ENCODE measurements at regions not wholly inside any gene's neighbourhood (a gene's known extent, or its start where the extent isn't known, plus 50 kb on each side); places are given as distances from the start of the nearest gene placed in this dataset.
A peak's percentile ranks its signal among the peaks of the same experiment; 100 is the strongest.

DNA sequence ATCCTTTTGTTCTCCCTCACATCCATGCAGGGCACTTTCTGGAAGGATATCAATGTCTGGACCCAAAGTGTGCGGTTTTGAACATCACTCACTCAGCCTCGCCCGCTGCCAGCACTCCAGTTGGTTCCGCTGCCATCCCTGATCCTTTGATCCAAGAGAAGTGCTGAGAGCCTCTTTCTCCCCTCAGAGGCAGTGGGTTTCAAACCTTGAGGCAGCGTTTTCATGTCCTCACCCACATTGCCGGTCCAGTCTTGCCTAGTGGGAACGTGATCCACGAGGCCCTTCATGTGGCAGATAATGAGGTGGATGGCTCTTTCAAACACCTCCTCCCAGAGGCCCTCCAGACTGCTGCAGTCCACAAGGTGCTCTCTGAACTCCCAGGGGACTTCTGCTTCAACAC lies 122.2 kb downstream of the ACTL8 start:
- peaks cover 23% of the 10 kb centered on the region for H3K4me1 Mint-ChIP-seq (ENCODE audit: low read depth)
- intact Hi-C loops (cut with micrococcal nuclease): no loop called here
- no peak overlapping the region for H3K4me3 Mint-ChIP-seq
- H3K27ac Mint-ChIP-seq: no peak overlapping the region
- no peaks in the 10 kb centered on the region for H3K36me3 Mint-ChIP-seq (ENCODE audit: low read depth)
- H3K27me3 Mint-ChIP-seq: peaks cover 17% of the 10 kb centered on the region
- H3K9me3 Mint-ChIP-seq: no peaks in the 10 kb centered on the region

DNA sequence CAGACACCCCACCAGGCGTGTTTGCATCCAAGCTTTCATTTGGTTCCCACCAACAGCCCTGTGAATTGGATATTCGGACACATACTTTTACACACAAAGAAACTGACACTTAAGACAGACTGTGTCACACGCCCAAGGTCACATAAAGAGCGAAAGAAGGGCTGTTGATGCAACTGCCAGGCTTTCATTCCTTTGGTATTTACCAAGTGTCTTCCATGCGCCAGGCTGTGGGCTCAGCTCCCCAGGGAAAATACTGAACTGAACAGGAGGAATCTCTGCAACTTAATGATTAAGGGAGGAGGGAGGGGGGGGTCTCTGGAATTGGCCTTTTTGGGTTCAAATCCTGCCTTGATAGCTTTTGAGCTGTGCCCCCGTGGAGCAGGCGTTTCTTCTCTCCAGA lies 122.8 kb downstream of the ACTL8 start:
- H3K27ac Mint-ChIP-seq: no peak overlapping the region
- peaks cover 23% of the 10 kb centered on the region for H3K4me1 Mint-ChIP-seq (ENCODE audit: low read depth)
- H3K9me3 Mint-ChIP-seq: no peaks in the 10 kb centered on the region
- H3K36me3 Mint-ChIP-seq (ENCODE audit: low read depth): no peaks in the 10 kb centered on the region
- H3K27me3 Mint-ChIP-seq: peaks cover 17% of the 10 kb centered on the region
- intact Hi-C loops (cut with micrococcal nuclease): no loop called here
- H3K4me3 Mint-ChIP-seq: no peak overlapping the region

DNA sequence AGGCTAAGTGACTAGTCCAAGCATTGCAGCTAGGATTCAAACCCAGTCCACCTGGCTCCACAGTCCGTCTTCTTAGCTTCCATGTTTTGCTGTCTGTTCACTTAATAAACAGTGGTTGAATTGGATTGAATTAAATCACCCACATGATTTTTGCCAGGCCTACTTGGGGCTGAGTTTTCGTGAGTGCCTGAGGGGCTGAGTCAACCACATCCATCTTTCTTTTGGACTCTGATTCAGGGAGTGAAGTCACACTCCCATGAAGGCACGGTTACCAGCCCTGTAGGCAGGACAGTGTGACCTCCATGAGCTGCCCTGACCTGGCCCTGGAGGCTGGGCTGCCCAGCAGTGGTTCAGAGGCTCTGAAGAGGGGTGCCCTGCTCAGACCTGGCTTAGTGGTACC lies 123.7 kb downstream of the ACTL8 start:
- Mint-ChIP-seq H3K27me3 (peaks cover 17% of the 10 kb centered on the region), H3K9me3 (no peaks in the 10 kb centered on the region), H3K36me3 (ENCODE audit: low read depth) (no peaks in the 10 kb centered on the region)

DNA sequence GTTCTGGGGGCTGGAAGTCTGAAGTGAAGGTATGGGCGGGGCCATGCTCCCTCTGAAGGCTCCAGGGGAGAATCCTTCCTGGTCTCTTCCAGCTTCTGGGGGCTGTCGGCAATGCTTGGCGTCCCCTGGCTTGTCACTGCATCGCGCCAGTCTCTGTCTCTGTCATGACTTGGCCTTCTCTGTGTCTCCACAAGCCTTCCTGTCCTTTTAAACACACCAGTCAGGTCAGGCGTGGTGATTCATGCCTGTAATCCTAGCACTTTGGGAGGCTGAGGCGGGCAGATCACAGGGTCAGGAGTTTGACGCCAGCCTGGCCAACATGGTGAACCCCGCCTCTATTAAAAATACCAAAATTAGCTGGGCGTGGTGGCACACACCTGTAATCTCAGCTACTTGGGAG lies 125.3 kb downstream of the ACTL8 start:
- H3K27ac Mint-ChIP-seq: peak overlapping the region; percentile 34
- no peaks in the 10 kb centered on the region for H3K9me3 Mint-ChIP-seq
- no peaks in the 10 kb centered on the region for H3K36me3 Mint-ChIP-seq (ENCODE audit: low read depth)
- no peak overlapping the region for H3K4me3 Mint-ChIP-seq
- H3K27me3 Mint-ChIP-seq: peaks cover 15% of the 10 kb centered on the region
- intact Hi-C loops (cut with micrococcal nuclease): no loop called here
- H3K4me1 Mint-ChIP-seq (ENCODE audit: low read depth): peaks cover 14% of the 10 kb centered on the region

More for the DNA sequence above, 123.7 kb downstream of the ACTL8 start:
- H3K4me1 Mint-ChIP-seq (ENCODE audit: low read depth): peaks cover 23% of the 10 kb centered on the region
- peak overlapping the region; percentile 75 for H3K27ac Mint-ChIP-seq
- H3K4me3 Mint-ChIP-seq: no peak overlapping the region
- intact Hi-C loops (cut with micrococcal nuclease): no loop called here

DNA sequence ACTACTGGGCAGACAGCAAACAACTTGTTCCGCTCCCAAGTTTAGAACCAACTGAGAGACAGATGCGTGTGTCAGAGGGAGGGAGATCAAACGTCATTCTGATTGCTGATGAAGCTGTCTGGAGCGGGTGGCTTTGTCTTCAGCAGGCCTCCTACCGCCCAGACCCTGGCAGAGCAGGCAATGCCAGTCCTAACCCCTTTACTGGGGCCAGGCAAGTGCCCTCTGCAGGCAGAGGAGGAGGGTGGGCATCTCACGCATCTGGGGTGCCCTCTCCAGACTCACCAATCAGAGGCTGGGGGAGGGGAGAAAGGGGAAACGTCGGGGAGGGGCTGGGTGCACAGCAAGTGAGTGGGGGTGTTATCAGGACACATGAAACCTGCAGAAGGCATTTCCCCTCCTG lies 126.6 kb downstream of the ACTL8 start:
- peaks cover 10% of the 10 kb centered on the region for H3K27me3 Mint-ChIP-seq

DNA sequence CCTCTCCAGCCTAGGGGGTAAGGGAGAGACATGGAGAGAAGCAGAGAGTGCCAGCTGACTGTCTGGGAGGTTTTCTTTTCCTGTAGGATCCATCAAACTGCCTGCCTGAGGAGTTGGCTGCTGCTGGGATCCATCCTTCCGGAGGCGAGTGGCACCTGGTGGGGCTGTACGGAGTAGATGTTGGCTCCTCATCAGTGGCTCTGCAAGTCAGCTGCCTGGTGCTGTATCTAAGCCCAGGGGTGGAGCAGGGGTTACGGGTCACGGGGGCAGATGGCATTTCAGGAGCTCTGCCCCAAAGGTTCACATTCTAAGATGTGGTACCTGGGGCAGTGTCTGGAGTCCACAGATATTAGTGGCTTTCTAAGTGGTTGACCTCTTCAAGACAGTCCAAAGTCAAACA lies 128.0 kb downstream of the ACTL8 start:
- H3K27me3 Mint-ChIP-seq: peaks cover 13% of the 10 kb centered on the region
- no peak overlapping the region for H3K4me3 Mint-ChIP-seq
- H3K36me3 Mint-ChIP-seq (ENCODE audit: low read depth): no peaks in the 10 kb centered on the region
- no peaks in the 10 kb centered on the region for H3K9me3 Mint-ChIP-seq
- intact Hi-C loops (cut with micrococcal nuclease): no loop called here
- peaks cover 10% of the 10 kb centered on the region for H3K4me1 Mint-ChIP-seq (ENCODE audit: low read depth)
- H3K27ac Mint-ChIP-seq: no peak overlapping the region

More for the DNA sequence above, 126.6 kb downstream of the ACTL8 start:
- Mint-ChIP-seq H3K36me3 (ENCODE audit: low read depth) (no peaks in the 10 kb centered on the region), H3K4me1 (ENCODE audit: low read depth) (peaks cover 14% of the 10 kb centered on the region), H3K9me3 (no peaks in the 10 kb centered on the region), H3K27ac (no peak overlapping the region), H3K4me3 (no peak overlapping the region)
- intact Hi-C loops (cut with micrococcal nuclease): no loop called here

DNA sequence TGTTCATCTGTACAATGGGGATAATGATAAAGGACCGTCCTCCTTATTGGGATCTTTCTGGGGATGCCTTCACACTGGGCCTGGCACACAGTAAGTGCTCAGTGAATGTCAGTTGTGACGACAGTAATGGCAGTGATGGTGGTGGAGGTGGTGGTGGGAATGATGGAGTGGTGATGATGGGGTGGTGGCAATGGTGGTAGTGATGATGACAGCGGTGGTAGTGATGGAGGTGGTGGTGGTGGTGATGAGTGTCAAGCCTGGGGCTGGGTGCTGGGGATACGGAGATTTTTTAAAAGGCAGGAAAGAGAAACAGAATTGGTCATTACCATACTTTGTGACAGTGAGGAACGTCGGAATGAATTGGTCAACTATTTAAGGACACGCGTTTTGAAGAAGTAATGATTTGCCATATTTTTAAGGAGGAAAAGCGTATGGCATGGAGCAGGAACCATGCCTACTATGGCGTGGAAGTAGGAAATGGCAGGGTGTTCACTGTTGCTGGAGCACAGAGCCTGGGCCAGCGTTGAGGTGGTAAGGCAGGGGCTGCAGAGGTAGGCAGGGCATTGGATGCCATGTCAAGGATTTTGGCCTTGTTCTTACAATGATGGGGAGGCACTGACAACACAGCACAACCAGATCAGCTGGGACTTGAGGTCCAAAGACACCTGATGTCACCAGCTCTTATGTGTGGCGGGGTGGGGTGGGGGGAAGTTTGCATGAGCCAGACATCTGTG lies 128.7 kb downstream of the ACTL8 start:
- intact Hi-C loops (cut with micrococcal nuclease): no loop called here
- Mint-ChIP-seq H3K4me1 (ENCODE audit: low read depth) (peaks cover 10% of the 10 kb centered on the region), H3K27ac (no peak overlapping the region), H3K4me3 (no peak overlapping the region), H3K27me3 (peaks cover 13% of the 10 kb centered on the region), H3K9me3 (no peaks in the 10 kb centered on the region), H3K36me3 (ENCODE audit: low read depth) (no peaks in the 10 kb centered on the region)

DNA sequence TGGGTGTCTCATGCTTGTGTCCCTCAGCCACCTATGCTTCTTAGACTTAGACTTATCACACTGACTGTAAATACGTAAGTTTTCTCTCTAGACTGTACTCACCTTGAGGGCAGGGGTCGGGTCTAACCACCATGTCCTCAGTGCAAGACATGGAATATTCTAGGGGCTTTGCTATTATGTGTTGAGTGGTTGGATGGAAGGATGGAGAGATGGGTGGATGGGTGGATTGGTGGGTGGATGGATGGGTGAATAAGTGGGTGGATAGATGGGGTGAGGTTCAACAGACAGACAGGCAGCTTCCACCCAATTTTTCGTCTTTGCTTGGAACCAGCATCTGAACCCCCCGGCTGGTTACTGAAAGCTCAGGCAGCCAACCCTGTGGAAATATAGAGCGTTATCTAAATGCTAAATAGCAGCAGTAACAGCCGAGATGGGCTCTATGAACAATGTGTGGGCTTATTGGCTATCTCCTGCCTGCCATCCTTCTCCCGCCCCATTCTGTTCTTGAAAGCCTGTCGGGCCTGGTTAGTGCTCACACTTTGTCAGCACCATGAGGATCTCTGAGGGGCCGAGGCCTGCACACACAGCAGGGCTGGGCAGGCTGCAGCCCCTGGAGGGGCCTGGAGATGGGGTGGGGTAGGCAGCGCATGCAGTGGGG lies 130.7 kb downstream of the ACTL8 start:
- H3K4me3 Mint-ChIP-seq: no peak overlapping the region
- H3K9me3 Mint-ChIP-seq: no peaks in the 10 kb centered on the region
- H3K27ac Mint-ChIP-seq: no peak overlapping the region
- peaks cover 9% of the 10 kb centered on the region for H3K27me3 Mint-ChIP-seq
- H3K36me3 Mint-ChIP-seq (ENCODE audit: low read depth): no peaks in the 10 kb centered on the region
- no peaks in the 10 kb centered on the region for H3K4me1 Mint-ChIP-seq (ENCODE audit: low read depth)
- intact Hi-C loops (cut with micrococcal nuclease): no loop called here

DNA sequence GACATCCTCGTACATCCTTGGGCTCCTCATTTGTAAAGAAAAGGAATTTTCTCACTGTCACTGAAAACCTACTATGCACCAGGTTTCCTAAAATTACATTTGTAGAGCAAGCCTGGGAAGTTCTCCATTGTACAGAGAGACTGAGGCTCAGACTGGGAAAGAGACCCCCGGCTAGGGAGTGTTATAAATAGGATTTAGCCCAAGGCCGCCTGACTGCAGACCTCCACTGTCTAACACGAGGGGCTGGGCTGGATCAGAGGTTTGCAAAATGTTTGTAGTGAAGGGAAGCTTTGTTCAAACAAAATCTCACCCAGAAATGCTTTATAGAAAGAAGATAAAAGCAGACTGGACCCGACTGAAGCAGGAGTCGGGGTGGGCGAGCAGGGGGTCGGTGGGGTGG lies 131.3 kb downstream of the ACTL8 start:
- Mint-ChIP-seq H3K36me3 (ENCODE audit: low read depth) (no peaks in the 10 kb centered on the region), H3K27me3 (peaks cover 11% of the 10 kb centered on the region), H3K27ac (no peak overlapping the region), H3K4me3 (no peak overlapping the region), H3K9me3 (no peaks in the 10 kb centered on the region), H3K4me1 (ENCODE audit: low read depth) (no peaks in the 10 kb centered on the region)
- intact Hi-C loops (cut with micrococcal nuclease): no loop called here

DNA sequence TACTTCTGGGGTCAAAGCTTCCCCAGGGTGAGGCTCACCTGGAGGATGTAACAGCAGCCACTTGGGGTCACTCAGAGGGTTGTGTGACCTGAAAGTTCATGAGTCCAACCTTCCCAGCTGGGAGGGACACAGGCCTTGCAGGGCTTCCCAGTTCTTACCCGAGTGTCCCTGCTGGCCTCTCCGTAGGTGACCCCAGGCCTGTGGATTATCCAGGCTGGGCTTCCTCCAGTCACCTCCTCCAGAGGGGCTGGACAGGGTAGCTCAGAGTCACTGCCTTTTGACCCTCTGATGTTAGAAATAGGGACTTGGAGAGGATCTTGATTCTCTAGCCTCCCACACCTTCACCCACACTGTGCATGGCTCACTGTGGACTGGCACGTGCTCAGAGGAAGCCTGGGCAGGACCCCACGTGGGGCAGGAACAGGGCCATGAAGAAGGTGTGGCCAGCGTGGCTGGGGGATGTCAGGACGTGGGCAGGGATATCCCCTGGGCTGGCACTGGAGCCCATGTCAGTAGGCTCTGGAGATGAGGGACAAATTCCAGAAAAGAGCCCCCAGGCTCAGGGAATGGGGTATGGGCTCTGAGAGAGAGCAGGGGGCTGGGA lies 131.8 kb downstream of the ACTL8 start:
- Mint-ChIP-seq H3K4me1 (ENCODE audit: low read depth) (no peaks in the 10 kb centered on the region), H3K36me3 (ENCODE audit: low read depth) (no peaks in the 10 kb centered on the region), H3K9me3 (no peaks in the 10 kb centered on the region), H3K27ac (no peak overlapping the region), H3K27me3 (peaks cover 11% of the 10 kb centered on the region), H3K4me3 (no peak overlapping the region)
- intact Hi-C loops (cut with micrococcal nuclease): no loop called here

DNA sequence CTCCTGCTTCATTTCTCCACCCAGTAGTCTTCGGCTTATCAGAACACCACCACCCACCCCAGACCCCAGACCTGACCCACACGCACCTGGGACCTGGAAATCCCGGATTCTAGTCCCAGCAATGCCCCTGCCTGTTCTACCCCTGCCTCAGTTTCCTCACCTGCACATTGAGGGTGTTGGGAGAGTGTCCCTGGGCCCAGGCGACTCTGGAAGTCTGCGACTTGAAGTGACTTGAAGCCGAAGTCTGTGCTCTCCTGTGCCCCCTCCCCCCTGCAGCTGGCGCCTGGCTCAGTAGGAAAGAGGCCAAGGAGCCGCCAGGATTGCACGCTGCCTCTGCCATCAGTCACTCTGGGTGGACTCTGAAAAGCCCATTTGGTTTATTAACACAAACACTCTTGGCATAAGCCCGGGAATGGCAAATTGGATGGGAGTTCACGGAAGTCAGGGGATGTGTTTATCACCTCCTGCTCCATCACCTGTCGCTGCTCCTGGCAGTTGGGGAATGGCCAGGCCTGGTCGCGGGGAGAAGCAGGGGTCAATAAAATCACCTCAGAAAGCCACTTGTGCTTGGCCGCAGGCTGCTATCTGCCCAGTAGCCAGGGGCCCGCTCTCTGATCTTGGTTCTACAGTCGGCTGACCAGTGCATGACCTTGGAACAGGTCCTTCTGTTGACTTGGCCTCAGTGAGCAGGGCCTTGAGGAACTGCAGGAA lies 132.7 kb downstream of the ACTL8 start:
- H3K27me3 Mint-ChIP-seq: peaks cover 12% of the 10 kb centered on the region
- no peaks in the 10 kb centered on the region for H3K36me3 Mint-ChIP-seq (ENCODE audit: low read depth)
- no peak overlapping the region for H3K4me3 Mint-ChIP-seq
- no peaks in the 10 kb centered on the region for H3K9me3 Mint-ChIP-seq
- intact Hi-C loops (cut with micrococcal nuclease): no loop called here
- no peak overlapping the region for H3K27ac Mint-ChIP-seq
- no peaks in the 10 kb centered on the region for H3K4me1 Mint-ChIP-seq (ENCODE audit: low read depth)

DNA sequence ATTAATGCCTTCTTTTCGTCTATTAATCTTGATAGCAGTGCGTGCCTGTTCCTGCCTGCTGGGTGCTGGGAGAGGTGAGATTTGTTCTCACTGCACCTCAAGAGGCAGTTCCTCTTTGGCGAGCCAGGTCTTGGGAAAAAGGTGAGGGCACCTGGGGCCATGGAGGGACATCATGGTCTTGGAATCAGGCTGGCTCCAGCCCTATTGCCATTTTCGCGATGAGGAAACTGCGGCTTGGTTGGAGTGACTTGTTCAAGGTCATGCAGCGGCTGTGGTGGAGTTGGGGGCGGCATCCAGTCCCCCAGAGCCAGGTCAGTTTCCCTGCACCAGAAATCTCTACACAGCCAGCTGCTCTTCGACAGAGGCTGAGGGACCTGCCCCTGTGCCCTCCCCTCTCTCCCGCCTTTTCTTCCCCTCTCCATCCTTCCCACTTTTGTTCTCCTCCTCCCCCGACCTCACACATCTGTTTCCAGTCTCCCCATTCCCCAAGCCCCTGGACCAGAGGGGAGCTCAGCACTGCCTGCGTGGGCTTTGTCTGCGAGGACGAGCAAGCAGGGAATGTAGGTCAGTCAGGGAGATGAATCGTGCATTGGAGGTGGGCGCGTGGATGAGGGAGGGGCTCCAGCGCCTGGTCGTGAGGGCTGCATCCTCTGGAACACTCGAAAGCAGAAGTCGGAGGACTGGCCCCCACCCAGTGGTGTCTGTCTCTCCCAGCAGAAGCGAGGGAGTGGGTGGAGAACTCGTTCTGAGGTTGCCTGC lies 135.1 kb downstream of the ACTL8 start:
- intact Hi-C loops (cut with micrococcal nuclease): no loop called here
- H3K4me3 Mint-ChIP-seq: no peak overlapping the region
- H3K4me1 Mint-ChIP-seq (ENCODE audit: low read depth): no peaks in the 10 kb centered on the region
- no peaks in the 10 kb centered on the region for H3K36me3 Mint-ChIP-seq (ENCODE audit: low read depth)
- H3K27ac Mint-ChIP-seq: no peak overlapping the region
- no peaks in the 10 kb centered on the region for H3K9me3 Mint-ChIP-seq
- H3K27me3 Mint-ChIP-seq: peaks cover 12% of the 10 kb centered on the region

DNA sequence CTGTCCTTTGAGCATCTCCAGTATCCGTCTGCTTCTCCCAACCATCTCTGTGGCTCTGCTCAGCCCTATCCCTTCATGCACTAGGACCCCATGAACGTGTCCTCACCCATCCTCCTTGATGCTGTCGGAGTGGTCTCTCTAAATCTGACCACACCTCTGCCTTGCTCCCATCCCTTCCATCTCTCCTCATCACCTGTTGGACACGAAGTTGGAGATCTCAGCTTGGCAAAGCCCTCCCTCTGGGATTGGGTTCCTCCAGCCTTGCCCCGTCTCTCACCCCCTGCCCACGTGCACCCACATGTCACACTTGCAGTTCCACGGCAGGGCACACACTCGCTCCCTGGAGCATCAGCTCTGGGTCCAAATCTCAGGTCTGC lies 135.7 kb downstream of the ACTL8 start:
- H3K36me3 Mint-ChIP-seq (ENCODE audit: low read depth): no peaks in the 10 kb centered on the region
- H3K27ac Mint-ChIP-seq: no peak overlapping the region
- H3K4me1 Mint-ChIP-seq (ENCODE audit: low read depth): no peaks in the 10 kb centered on the region
- H3K9me3 Mint-ChIP-seq: no peaks in the 10 kb centered on the region
- H3K4me3 Mint-ChIP-seq: no peak overlapping the region
- intact Hi-C loops (cut with micrococcal nuclease): no loop called here
- peaks cover 11% of the 10 kb centered on the region for H3K27me3 Mint-ChIP-seq
